ENCODE measurements at regions not wholly inside any gene's neighbourhood (a gene's known extent, or its start where the extent isn't known, plus 50 kb on each side); places are given as distances from the start of the nearest gene placed in this dataset.

DNA sequence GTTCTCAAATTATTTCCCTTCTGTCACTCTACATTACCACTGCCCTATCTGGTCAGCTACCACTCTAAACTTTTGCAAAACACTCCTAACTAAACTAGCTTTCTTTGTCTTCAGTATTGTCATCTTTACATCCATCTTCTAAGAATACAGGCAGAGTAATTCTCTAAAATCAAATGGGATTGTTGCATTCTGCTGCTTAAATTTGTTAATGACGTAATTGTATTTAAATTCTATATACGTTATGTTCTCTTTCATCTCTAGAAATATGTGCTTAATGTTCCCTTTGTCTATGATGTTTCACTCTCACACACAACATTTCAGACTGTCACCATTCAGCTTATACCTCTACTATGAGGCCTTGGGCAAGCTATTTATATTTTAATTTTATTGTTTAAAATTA is 1041.1 kb upstream of the POU3F4 start:
- Mint-ChIP-seq H3K9me3 (peaks cover 0 to 4% (median 0%) of the 10 kb centered on the region in 11 donors), H3K36me3 (no peaks in the 10 kb centered on the region), H3K27ac (no peak overlapping the region), H3K4me1 (peaks cover 0 to 1% (median 0%) of the 10 kb centered on the region in 7 donors), H3K27me3 (no peaks in the 10 kb centered on the region), H3K4me3 (no peak overlapping the region)
- ChIA-PET POLR2A (no interaction called here), CTCF (no interaction called here)
- Histone ChIP-seq H3K27me3 (ENCODE audit: control insufficient read depth in 2 of 2, insufficient read depth in 2 of 2, low read length in 2 of 2) (no peaks in the 10 kb centered on the region), H3K4me3 (ENCODE audit: low read length) (no peak overlapping the region), H3K36me3 (ENCODE audit: control insufficient read depth in 2 of 3, insufficient read depth in 3 of 3, low read length in 3 of 3) (no peaks in the 10 kb centered on the region), H3K4me1 (ENCODE audit: control insufficient read depth in 2 of 2, insufficient read depth in 2 of 2, low read length in 2 of 2) (no peaks in the 10 kb centered on the region), H3K27ac (ENCODE audit: low read depth, low read length) (no peak overlapping the region), H3K9me3 (ENCODE audit: control insufficient read depth in 2 of 3, low read length in 3 of 3) (no peaks in the 10 kb centered on the region)
- ATAC-seq (no peak), DNase-seq (no peak)
- intact Hi-C loops (cut with micrococcal nuclease) = no loop called here

Measured in naive thymus-derived CD4-positive, alpha-beta T cell (primary cell).